DND-41 (cell line): ENCODE measurements at regions not wholly inside any gene's neighbourhood (a gene's known extent, or its start where the extent isn't known, plus 50 kb on each side); places are given as distances from the start of the nearest gene placed in this dataset.

Experiments used
- EZH2 ChIP-seq: IDR thresholded peaks from 3 replicates; pipeline ENCODE4 v1.6.1; 2012; ENCODE audit warnings: borderline replicate concordance, low read depth, mild to moderate bottlenecking, moderate library complexity, low read length, inconsistent platforms; ENCODE audit not compliant: severe bottlenecking
- TF ChIP-seq, protein P1 (sequence below): IDR thresholded peaks from 2 replicates; pipeline ENCODE4 v1.5.1; 2012; ENCODE audit warnings: borderline replicate concordance, low read length, moderate library complexity, mild to moderate bottlenecking; ENCODE audit not compliant: poor library complexity, severe bottlenecking; ENCODE audit errors: extremely low read depth

DNA sequence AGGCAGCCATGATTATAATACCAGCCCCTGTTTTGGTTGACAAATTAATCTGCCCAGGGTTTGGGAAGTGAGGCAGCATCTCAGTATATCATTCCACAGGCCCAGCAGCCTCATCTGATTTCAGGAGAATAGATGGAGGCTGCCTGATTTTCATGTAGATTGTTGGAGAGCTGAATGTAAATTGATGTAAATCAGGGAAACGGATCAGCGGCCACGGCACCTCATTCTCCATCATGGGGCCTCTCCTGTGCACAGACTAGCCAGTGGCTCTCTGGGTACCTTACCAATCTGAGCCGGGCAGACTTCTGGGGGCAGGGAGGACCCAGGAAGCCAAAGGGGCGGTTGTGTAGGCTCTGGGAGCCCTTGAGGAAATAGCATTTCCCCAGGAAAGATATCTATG lies 63.7 kb upstream of the GSC start:
- TF ChIP-seq, protein P1, sequence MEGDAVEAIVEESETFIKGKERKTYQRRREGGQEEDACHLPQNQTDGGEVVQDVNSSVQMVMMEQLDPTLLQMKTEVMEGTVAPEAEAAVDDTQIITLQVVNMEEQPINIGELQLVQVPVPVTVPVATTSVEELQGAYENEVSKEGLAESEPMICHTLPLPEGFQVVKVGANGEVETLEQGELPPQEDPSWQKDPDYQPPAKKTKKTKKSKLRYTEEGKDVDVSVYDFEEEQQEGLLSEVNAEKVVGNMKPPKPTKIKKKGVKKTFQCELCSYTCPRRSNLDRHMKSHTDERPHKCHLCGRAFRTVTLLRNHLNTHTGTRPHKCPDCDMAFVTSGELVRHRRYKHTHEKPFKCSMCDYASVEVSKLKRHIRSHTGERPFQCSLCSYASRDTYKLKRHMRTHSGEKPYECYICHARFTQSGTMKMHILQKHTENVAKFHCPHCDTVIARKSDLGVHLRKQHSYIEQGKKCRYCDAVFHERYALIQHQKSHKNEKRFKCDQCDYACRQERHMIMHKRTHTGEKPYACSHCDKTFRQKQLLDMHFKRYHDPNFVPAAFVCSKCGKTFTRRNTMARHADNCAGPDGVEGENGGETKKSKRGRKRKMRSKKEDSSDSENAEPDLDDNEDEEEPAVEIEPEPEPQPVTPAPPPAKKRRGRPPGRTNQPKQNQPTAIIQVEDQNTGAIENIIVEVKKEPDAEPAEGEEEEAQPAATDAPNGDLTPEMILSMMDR: no peak
- TF ChIP-seq EZH2: no peak
